ENCODE measurements at regions not wholly inside any gene's neighbourhood (a gene's known extent, or its start where the extent isn't known, plus 50 kb on each side); places are given as distances from the start of the nearest gene placed in this dataset.

- TF ChIP-seq CTCF (IDR thresholded peaks at IDR 0.05): no peak
- TF ChIP-seq POLR2A (IDR thresholded peaks at IDR 0.05): no peak
Observed at GRCh38 chr21:25186273-25186672, 421.0 kb downstream of the MRPL39 start.

Data from transverse colon (tissue), 3 donors.